ENCODE measurements at regions not wholly inside any gene's neighbourhood (a gene's known extent, or its start where the extent isn't known, plus 50 kb on each side); places are given as distances from the start of the nearest gene placed in this dataset.

DNA sequence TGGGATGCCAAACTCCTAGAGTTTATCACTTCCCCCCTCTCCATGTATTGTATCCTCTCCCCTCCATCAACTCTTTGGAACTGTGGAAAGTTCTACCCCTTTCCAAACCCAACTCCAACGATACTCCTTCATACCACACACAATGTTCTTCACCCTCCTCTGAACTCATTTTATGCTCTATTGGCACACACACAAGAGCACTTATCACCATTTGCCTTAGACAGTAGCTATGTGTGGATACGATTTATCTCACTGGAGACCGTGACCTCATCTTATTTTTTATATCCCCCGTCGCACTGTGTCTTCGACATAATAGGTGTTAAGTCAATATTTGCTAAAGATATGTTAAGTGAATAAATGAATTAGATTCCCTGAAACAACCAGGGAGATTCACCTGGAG lies 316.5 kb upstream of the PROK2 start:
- intact Hi-C loops (cut with micrococcal nuclease; ENCODE audit: unreplicated experiment) = no loop called here
- no peak overlapping the region for H3K27ac ChIP-seq (ENCODE audit: low read depth, low read length, poor library complexity, severe bottlenecking)
- ChIA-PET CTCF (no interaction called here), POLR2A (ENCODE audit: low non-redundant PET) (no interaction called here)
- TF ChIP-seq EZH2 (IDR thresholded peaks at IDR 0.05; ENCODE audit: borderline replicate concordance, low read depth, low read length, poor library complexity, severe bottlenecking) = no peak
- TF ChIP-seq, protein P1, sequence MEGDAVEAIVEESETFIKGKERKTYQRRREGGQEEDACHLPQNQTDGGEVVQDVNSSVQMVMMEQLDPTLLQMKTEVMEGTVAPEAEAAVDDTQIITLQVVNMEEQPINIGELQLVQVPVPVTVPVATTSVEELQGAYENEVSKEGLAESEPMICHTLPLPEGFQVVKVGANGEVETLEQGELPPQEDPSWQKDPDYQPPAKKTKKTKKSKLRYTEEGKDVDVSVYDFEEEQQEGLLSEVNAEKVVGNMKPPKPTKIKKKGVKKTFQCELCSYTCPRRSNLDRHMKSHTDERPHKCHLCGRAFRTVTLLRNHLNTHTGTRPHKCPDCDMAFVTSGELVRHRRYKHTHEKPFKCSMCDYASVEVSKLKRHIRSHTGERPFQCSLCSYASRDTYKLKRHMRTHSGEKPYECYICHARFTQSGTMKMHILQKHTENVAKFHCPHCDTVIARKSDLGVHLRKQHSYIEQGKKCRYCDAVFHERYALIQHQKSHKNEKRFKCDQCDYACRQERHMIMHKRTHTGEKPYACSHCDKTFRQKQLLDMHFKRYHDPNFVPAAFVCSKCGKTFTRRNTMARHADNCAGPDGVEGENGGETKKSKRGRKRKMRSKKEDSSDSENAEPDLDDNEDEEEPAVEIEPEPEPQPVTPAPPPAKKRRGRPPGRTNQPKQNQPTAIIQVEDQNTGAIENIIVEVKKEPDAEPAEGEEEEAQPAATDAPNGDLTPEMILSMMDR (conservative IDR thresholded peaks at IDR 0.05; ENCODE audit: low read depth, low read length) = no peak
- H3K4me3 ChIP-seq (ENCODE audit: low read depth, low read length, poor library complexity, severe bottlenecking) = no peak overlapping the region
- no peaks in the 10 kb centered on the region for H3K4me1 ChIP-seq (ENCODE audit: insufficient read depth, low read length, poor library complexity, severe bottlenecking)
- DNase-seq (ENCODE audit: low spot score) = no peak
- H3K9me3 ChIP-seq (ENCODE audit: low read depth, low read length, poor library complexity, severe bottlenecking) = no peaks in the 10 kb centered on the region
- BruUV-seq (replicated peaks) = no TSS peak
- no peaks in the 10 kb centered on the region for H3K27me3 ChIP-seq (replicated peaks; ENCODE audit: insufficient read depth, low read depth, low read length, poor library complexity)
- no peaks in the 10 kb centered on the region for H3K36me3 ChIP-seq (ENCODE audit: insufficient read depth, low read length, poor library complexity, severe bottlenecking)

DNA sequence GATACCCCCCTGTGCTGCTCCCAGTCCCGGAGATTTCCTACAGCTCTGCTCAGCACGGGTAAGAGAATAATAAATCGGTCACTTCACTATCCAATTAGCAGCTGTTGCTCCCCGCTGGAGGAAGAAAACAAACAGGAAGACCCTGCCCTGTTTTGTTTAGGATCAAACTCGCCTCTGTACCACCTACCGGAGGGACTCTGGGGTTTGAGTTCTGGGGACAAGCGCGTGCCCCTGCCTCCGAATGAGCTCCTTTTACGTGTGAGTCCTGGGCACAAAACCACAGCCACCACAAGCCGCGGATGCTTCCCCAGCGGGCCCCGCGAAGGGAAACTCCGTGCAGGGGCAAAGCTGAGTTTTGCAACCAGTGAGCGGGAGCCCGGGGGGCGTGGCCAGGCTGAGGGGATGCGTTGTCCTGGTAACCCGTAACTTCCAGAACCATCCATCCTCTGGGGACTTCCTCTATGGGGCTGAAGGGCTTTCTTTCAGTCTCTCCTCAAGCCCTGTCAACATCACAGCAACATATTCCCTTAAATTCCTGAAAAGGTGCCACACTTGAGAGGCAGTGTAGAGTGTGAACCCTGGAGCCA lies 315.7 kb upstream of the PROK2 start:
- POLR2A ChIA-PET (ENCODE audit: low non-redundant PET) = no interaction called here

DNA sequence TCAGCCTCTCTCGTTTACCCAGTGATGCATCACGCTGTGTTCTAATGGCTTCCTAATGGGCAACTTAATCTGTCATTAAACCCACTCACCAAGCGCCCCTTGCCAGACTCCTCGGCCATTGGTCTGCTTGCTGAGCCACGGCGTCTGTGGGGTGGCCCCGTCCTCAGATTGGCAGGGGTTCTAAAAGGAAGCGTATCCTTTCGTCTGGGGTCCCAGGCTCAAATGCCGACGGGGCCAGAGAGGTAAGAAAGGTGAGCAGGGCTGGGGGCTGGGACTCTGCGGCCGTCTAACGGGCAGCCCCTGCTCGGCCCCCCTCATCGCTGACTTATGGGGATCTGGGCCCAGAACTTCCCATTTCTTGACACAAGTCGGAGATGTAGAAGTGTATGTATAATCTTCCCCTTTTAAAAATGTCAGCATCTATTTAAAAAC lies 315.1 kb upstream of the PROK2 start:
- intact Hi-C loops (cut with micrococcal nuclease; ENCODE audit: unreplicated experiment) = no loop called here
- DNase-seq (ENCODE audit: low spot score) = no peak
- no TSS peak for BruUV-seq (replicated peaks)
- ChIA-PET CTCF (no interaction called here), POLR2A (ENCODE audit: low non-redundant PET) (no interaction called here)
- Histone ChIP-seq H3K4me1 (ENCODE audit: insufficient read depth, low read length, poor library complexity, severe bottlenecking) (no peaks in the 10 kb centered on the region), H3K27ac (ENCODE audit: low read depth, low read length, poor library complexity, severe bottlenecking) (no peak overlapping the region), H3K9me3 (ENCODE audit: low read depth, low read length, poor library complexity, severe bottlenecking) (no peaks in the 10 kb centered on the region), H3K4me3 (ENCODE audit: low read depth, low read length, poor library complexity, severe bottlenecking) (peak overlapping the region; percentile 32), H3K27me3 (replicated peaks; ENCODE audit: insufficient read depth, low read depth, low read length, poor library complexity) (no peaks in the 10 kb centered on the region), H3K36me3 (ENCODE audit: insufficient read depth, low read length, poor library complexity, severe bottlenecking) (no peaks in the 10 kb centered on the region)
- TF ChIP-seq, protein P1 (conservative IDR thresholded peaks at IDR 0.05; ENCODE audit: low read depth, low read length) = no peak
- TF ChIP-seq EZH2 (IDR thresholded peaks at IDR 0.05; ENCODE audit: borderline replicate concordance, low read depth, low read length, poor library complexity, severe bottlenecking) = no peak

More for the DNA sequence above, 315.7 kb upstream of the PROK2 start:
- no peaks in the 10 kb centered on the region for H3K36me3 ChIP-seq (ENCODE audit: insufficient read depth, low read length, poor library complexity, severe bottlenecking)
- H3K9me3 ChIP-seq (ENCODE audit: low read depth, low read length, poor library complexity, severe bottlenecking) = no peaks in the 10 kb centered on the region
- no TSS peak for BruUV-seq (replicated peaks)
- H3K4me1 ChIP-seq (ENCODE audit: insufficient read depth, low read length, poor library complexity, severe bottlenecking) = no peaks in the 10 kb centered on the region
- H3K27ac ChIP-seq (ENCODE audit: low read depth, low read length, poor library complexity, severe bottlenecking) = no peak overlapping the region
- CTCF ChIA-PET = no interaction called here
- no peaks in the 10 kb centered on the region for H3K27me3 ChIP-seq (replicated peaks; ENCODE audit: insufficient read depth, low read depth, low read length, poor library complexity)
- TF ChIP-seq, protein P1 (conservative IDR thresholded peaks at IDR 0.05; ENCODE audit: low read depth, low read length) = no peak
- TF ChIP-seq EZH2 (IDR thresholded peaks at IDR 0.05; ENCODE audit: borderline replicate concordance, low read depth, low read length, poor library complexity, severe bottlenecking) = no peak
- DNase-seq (ENCODE audit: low spot score) = peak; percentile 59
- H3K4me3 ChIP-seq (ENCODE audit: low read depth, low read length, poor library complexity, severe bottlenecking) = peak overlapping the region; percentile 32
- intact Hi-C loops (cut with micrococcal nuclease; ENCODE audit: unreplicated experiment) = no loop called here
